ENCODE measurements at regions not wholly inside any gene's neighbourhood (a gene's known extent, or its start where the extent isn't known, plus 50 kb on each side); places are given as distances from the start of the nearest gene placed in this dataset.

DNA sequence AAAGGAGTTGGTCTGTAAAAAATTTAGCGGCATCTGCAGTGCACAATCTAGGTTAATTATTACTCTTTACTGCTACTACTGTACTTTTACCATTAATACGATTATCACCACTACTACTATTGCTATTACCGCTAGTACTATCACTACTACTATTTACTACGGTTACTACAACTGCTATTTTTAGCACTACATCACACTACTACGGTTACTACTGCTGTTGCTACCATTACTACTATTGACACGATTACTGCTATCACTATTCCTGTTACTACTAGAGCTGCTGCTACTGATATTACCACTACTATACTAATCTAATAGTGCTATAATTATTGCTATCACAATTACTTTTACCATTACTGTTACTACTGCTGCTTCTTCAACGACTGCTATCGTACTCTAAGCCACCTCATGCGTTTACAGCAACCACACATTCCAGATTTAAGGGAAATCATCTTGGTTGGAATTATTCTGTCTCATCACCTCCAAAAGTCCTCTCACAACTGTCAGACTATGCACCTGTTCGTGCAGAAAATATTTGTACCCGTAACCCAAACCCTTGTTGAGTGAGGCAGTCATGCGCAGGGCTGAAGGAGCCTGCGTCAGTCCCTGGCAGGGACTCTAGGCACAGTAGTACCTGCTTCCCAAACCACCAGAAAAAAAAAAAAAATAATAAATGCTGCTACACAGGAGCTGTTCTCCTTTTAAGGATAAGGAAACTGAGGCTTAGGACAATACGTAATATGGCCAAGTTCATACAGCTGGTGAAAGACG lies 59.5 kb downstream of the MAF start:
- Histone ChIP-seq H3K4me2 (no peak overlapping the region), H3K4me1 (ENCODE audit: control insufficient read depth in 1 of 2, insufficient read depth in 2 of 2, low read depth in 1 of 2, low read length in 1 of 2) (no peaks in the 10 kb centered on the region), H3K36me3 (replicated peaks in 1 of 2; ENCODE audit: control insufficient read depth in 1 of 2, insufficient read depth in 2 of 2, low read length in 1 of 2) (no peaks in the 10 kb centered on the region), H3K79me2 (ENCODE audit: insufficient read depth) (no peaks in the 10 kb centered on the region), H3K9me2 (no peaks in the 10 kb centered on the region), H4K20me1 (ENCODE audit: insufficient read depth) (no peaks in the 10 kb centered on the region), H3K4me3 (ENCODE audit: low read depth in 2 of 2, low read length in 1 of 2) (no peak overlapping the region), H3K27me3 (ENCODE audit: insufficient read depth) (no peaks in the 10 kb centered on the region), H2AFZ (ENCODE audit: low read depth) (no peak overlapping the region), H3F3A (replicated peaks; ENCODE audit: insufficient read depth) (no peaks in the 10 kb centered on the region), H3K9ac (no peak overlapping the region), H3K9me3 (no peaks in the 10 kb centered on the region), H3K27ac (ENCODE audit: low read depth in 2 of 2, low read length in 1 of 2) (no peak overlapping the region)
- CTCF ChIA-PET, result no interaction called here
- POLR2A ChIA-PET, result interaction anchor here (0.7 kb wide), 1 partner anchor 221 kb away, joined by 3 read pairs; no protein-coding TSS in a partner anchor
- TF ChIP-seq RAD21 (IDR thresholded peaks at IDR 0.05; ENCODE audit: low read length), result no peak
- no peak for TF ChIP-seq FOXJ3 (CRISPR knock-in tag; IDR thresholded peaks at IDR 0.05)
- TF ChIP-seq USF2 (IDR thresholded peaks at IDR 0.05; ENCODE audit: borderline replicate concordance, low read depth, low read length), result no peak
- TF ChIP-seq IRF3 (IDR thresholded peaks at IDR 0.05; ENCODE audit: low read depth, low read length), result no peak
- TF ChIP-seq USF1 (IDR thresholded peaks at IDR 0.05; ENCODE audit: borderline replicate concordance, low read depth), result no peak
- TF ChIP-seq PBX3 (IDR thresholded peaks at IDR 0.05), result no peak
- no peak for TF ChIP-seq YY1 (IDR thresholded peaks at IDR 0.05; ENCODE audit: low read depth)
- TF ChIP-seq EP300 (IDR thresholded peaks at IDR 0.05; ENCODE audit: borderline replicate concordance in 1 of 2, low read depth in 1 of 2, low read length in 1 of 2), result no peak
- no peak for TF ChIP-seq FOSL2 (IDR thresholded peaks at IDR 0.05; ENCODE audit: borderline replicate concordance, low read depth)
- TF ChIP-seq ZBTB33 (IDR thresholded peaks at IDR 0.05; ENCODE audit: borderline replicate concordance, low read depth), result no peak
- TF ChIP-seq SIN3A (IDR thresholded peaks at IDR 0.05; ENCODE audit: borderline replicate concordance, low read depth, low read length), result no peak
- TF ChIP-seq TEAD4 (IDR thresholded peaks at IDR 0.05; ENCODE audit: borderline replicate concordance, insufficient read depth), result no peak
- TF ChIP-seq SMC3 (IDR thresholded peaks at IDR 0.05; ENCODE audit: low read depth, low read length), result no peak
- no peak for TF ChIP-seq GATA2 (CRISPR knock-in tag; IDR thresholded peaks at IDR 0.05)
- TF ChIP-seq JUND (IDR thresholded peaks at IDR 0.05), result no peak
- no peak for TF ChIP-seq GABPA (IDR thresholded peaks at IDR 0.05; ENCODE audit: low read depth)
- no peak for TF ChIP-seq TAF1 (IDR thresholded peaks at IDR 0.05; ENCODE audit: borderline replicate concordance, low read depth, low read length)
- TF ChIP-seq ELF1 (IDR thresholded peaks at IDR 0.05), result no peak
- no peak for TF ChIP-seq NRF1 (IDR thresholded peaks at IDR 0.05; ENCODE audit: low read depth, low read length)
- no peak for DNase-seq
- WGBS (ENCODE audit: low lambda C conversion rate), result 55% methylated on average over 15 of the region's 15 CpGs

Data from SK-N-SH (cell line).